IMR-90 (cell line): ENCODE measurements at regions not wholly inside any gene's neighbourhood (a gene's known extent, or its start where the extent isn't known, plus 50 kb on each side); places are given as distances from the start of the nearest gene placed in this dataset.

Experiments
- CTCF ChIP-seq: conservative IDR thresholded peaks from 2 replicates; pipeline ENCODE4 v1.5.1; 2012; ENCODE audit warnings: mild to moderate bottlenecking, low read depth, low read length, improper control_type of control experiment
- MAZ ChIP-seq: IDR thresholded peaks from 2 replicates; pipeline ENCODE4 v1.6.1; 2012; ENCODE audit warnings: low read depth, mild to moderate bottlenecking, low read length, improper control_type of control experiment, moderate library complexity, borderline replicate concordance
- MXI1 ChIP-seq: IDR thresholded peaks from 2 replicates; pipeline ENCODE4 v1.6.1; 2012; ENCODE audit warnings: low read depth, mild to moderate bottlenecking, low read length, moderate library complexity, borderline replicate concordance
- POLR2A ChIP-seq: IDR thresholded peaks from 2 replicates; pipeline ENCODE4 v1.6.1; 2012; ENCODE audit warnings: mild to moderate bottlenecking, low read depth, low read length
- RCOR1 ChIP-seq: IDR thresholded peaks from 2 replicates; pipeline ENCODE4 v1.6.1; 2012; ENCODE audit warnings: mild to moderate bottlenecking, low read length, improper control_type of control experiment; ENCODE audit not compliant: insufficient replicate concordance
- RFX5 ChIP-seq: IDR thresholded peaks from 2 replicates; pipeline ENCODE4 v1.8.0; 2012; ENCODE audit warnings: low read depth, mild to moderate bottlenecking, low read length, moderate library complexity
- SMC3 ChIP-seq: fragments of 150-350 bp; IDR thresholded peaks from 2 replicates; pipeline ENCODE4 v1.6.1; 2016; ENCODE audit warnings: low read depth, mild to moderate bottlenecking, antibody characterized with exemption, low read length, moderate library complexity
- USF2 ChIP-seq: fragments of 150-350 bp; IDR thresholded peaks from 2 replicates; pipeline ENCODE4 v1.6.1; 2017; ENCODE audit warnings: mild to moderate bottlenecking, antibody characterized with exemption, low read length, low read depth

GRCh38 chr3:18011387-18011786, 269.0 kb upstream of the TBC1D5 start:
- TF ChIP-seq CTCF, result no peak
- no peak for TF ChIP-seq USF2
- no peak for TF ChIP-seq SMC3
- no peak for TF ChIP-seq MAZ
- TF ChIP-seq MXI1, result no peak
- TF ChIP-seq POLR2A, result no peak
- TF ChIP-seq RFX5, result no peak
- TF ChIP-seq RCOR1, result no peak
